ENCODE measurements at regions not wholly inside any gene's neighbourhood (a gene's known extent, or its start where the extent isn't known, plus 50 kb on each side); places are given as distances from the start of the nearest gene placed in this dataset.

DNA sequence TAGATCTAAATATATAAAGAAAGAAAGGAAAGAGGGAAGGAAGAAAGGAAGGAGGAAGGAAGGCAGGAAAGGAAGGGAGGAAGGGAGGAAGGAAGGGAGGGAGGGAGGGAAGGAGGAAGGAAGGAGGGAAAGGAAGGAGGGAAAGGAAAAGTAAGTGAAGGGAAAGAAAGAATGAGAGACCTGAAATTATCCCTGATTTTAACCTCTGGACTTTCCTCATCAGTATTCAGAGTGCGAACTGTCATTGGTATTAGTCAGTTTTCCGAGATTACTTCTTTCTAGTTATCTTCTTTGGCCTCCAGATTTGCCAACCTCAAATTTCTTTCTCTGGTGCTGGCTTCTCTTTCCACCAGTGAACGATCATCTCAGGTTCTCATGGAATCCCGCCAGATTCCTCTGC is 215.5 kb upstream of the FN1 start:
- ChIA-PET POLR2A (no interaction called here), CTCF (no interaction called here)
- no peak for DNase-seq (ENCODE audit: extremely low spot score)
- TF ChIP-seq ARNT (IDR thresholded peaks at IDR 0.05): no peak
- no peak for TF ChIP-seq FOXK2 (IDR thresholded peaks at IDR 0.05)

DNA sequence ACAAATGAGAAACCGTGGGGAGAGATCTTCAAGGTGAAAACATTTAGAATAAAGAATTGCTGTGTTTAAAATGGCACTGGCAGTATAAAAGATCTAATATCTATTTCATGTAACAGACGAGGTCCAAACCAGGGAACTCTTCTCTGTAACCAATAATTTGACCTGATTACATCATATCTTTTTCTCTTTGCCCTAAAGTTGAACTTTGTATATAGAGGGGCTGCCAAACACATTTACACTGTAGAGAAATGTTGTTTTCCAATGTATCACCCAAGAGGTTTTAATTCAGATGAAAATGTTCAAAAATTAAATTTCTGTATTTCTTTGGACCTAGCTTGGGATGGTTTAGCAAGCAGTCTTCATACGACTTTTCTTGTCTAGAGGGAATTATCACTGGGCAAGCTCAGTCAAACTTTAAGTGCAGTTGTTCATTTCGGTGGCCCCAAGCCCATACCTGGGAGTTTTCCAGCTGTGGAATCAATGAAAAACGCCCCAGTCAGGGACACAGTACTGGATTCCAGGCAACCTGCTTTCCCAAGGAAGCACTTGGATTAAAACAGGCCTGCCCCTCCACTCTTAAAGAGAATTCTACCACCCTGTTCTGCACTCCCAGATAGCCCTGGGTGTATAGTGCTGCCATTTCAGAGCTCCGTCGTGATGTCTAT is 208.5 kb upstream of the FN1 start:
- no peak for DNase-seq (ENCODE audit: extremely low spot score)
- ChIA-PET POLR2A (no interaction called here), CTCF (no interaction called here)
- no peak for TF ChIP-seq FOXK2 (IDR thresholded peaks at IDR 0.05)
- no peak for TF ChIP-seq SUZ12 (IDR thresholded peaks at IDR 0.05)
- no peak for TF ChIP-seq NFRKB (IDR thresholded peaks at IDR 0.05)
- TF ChIP-seq LEF1 (IDR thresholded peaks at IDR 0.05; ENCODE audit: borderline replicate concordance): no peak
- TF ChIP-seq SP1 (IDR thresholded peaks at IDR 0.05): no peak
- no peak for TF ChIP-seq FOXM1 (IDR thresholded peaks at IDR 0.05; ENCODE audit: borderline replicate concordance)
- TF ChIP-seq ELF4 (IDR thresholded peaks at IDR 0.05): no peak
- no peak for TF ChIP-seq BHLHE40 (IDR thresholded peaks at IDR 0.05; ENCODE audit: borderline replicate concordance)
- no peak for TF ChIP-seq FOXA1 (IDR thresholded peaks at IDR 0.05)
- TF ChIP-seq CTBP1 (IDR thresholded peaks at IDR 0.05; ENCODE audit: borderline replicate concordance): no peak
- no peak for TF ChIP-seq TARDBP (IDR thresholded peaks at IDR 0.05)
- TF ChIP-seq ARNT (IDR thresholded peaks at IDR 0.05): no peak
- TF ChIP-seq, protein P1, sequence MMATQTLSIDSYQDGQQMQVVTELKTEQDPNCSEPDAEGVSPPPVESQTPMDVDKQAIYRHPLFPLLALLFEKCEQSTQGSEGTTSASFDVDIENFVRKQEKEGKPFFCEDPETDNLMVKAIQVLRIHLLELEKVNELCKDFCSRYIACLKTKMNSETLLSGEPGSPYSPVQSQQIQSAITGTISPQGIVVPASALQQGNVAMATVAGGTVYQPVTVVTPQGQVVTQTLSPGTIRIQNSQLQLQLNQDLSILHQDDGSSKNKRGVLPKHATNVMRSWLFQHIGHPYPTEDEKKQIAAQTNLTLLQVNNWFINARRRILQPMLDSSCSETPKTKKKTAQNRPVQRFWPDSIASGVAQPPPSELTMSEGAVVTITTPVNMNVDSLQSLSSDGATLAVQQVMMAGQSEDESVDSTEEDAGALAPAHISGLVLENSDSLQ (IDR thresholded peaks at IDR 0.05): no peak
- TF ChIP-seq L3MBTL2 (conservative IDR thresholded peaks at IDR 0.05): no peak
- no peak for TF ChIP-seq HDGF (IDR thresholded peaks at IDR 0.05; ENCODE audit: borderline replicate concordance)
- TF ChIP-seq ZNF384 (IDR thresholded peaks at IDR 0.05): no peak

DNA sequence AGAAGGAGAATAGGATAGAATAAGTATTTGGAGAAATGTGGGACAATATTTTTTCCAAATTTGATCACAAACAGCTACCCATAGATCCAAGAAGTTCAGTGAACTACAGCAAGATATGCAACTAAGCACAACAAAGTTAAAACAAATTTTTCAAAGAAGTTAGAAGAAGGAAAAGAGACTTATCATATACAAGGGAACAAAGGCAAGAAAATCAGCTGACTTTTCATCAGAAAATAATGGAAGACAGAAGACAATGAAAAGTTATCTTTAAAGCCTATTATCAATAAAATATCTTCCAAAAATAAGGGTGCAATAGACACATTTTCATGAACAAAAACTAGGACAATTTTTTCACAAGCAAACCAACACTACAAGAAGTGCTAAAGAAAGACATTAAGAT is 202.8 kb upstream of the FN1 start:
- no peak for DNase-seq (ENCODE audit: extremely low spot score)
- CTCF ChIA-PET: no interaction called here
- POLR2A ChIA-PET: no interaction called here
- TF ChIP-seq SUZ12 (IDR thresholded peaks at IDR 0.05): no peak
- no peak for TF ChIP-seq FOXM1 (IDR thresholded peaks at IDR 0.05; ENCODE audit: borderline replicate concordance)

DNA sequence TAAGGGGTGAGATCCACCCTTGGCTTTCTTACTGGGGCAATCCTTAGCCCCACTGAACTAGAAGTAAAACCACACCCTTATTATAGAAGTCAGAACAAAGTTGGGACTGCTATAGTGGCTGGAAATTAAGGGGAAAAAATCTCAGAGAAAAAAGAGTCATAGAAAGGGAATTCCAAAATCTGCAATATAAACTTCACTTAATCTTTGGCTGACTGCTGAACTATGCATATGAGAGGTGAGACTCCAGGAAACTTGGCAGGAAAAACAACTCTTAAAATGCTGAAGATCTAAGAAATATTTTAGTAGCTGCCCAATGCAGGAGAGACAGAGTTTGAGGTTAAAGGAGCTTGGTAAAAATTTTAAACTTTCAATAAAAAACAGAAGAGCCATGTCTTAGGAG is 201.8 kb upstream of the FN1 start:
- CTCF ChIA-PET: no interaction called here
- TF ChIP-seq, protein P1 (IDR thresholded peaks at IDR 0.05): no peak
- TF ChIP-seq ELF4 (IDR thresholded peaks at IDR 0.05) (no peak), FOXM1 (IDR thresholded peaks at IDR 0.05; ENCODE audit: borderline replicate concordance) (no peak), LEF1 (IDR thresholded peaks at IDR 0.05; ENCODE audit: borderline replicate concordance) (no peak), ARNT (IDR thresholded peaks at IDR 0.05) (no peak), TARDBP (IDR thresholded peaks at IDR 0.05) (no peak), FOXK2 (IDR thresholded peaks at IDR 0.05) (no peak), CTBP1 (IDR thresholded peaks at IDR 0.05; ENCODE audit: borderline replicate concordance) (no peak), L3MBTL2 (conservative IDR thresholded peaks at IDR 0.05) (no peak), ZNF384 (IDR thresholded peaks at IDR 0.05) (no peak), BHLHE40 (IDR thresholded peaks at IDR 0.05; ENCODE audit: borderline replicate concordance) (no peak), SP1 (IDR thresholded peaks at IDR 0.05) (no peak), HDGF (IDR thresholded peaks at IDR 0.05; ENCODE audit: borderline replicate concordance) (no peak)
- DNase-seq (ENCODE audit: extremely low spot score): no peak
- POLR2A ChIA-PET: no interaction called here

DNA sequence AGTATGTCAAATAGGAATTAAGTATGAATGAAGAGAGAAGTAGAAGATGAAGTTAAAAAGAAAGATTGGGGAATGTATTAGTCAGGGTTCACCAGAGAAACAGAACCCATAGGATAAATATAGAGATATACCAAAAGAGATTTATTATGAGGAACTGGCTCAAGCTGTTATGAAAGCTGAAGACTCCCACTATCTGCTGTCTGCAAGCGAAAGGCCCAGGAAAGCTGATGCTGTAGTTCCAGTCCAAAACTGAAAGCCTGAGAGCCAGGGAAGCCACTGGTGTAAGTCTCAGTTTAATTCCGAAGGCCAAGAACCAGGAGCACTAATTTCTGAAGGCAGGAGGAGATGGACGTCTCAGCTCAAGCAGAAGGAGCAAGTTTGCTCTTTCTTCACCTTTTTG is 200.9 kb upstream of the FN1 start:
- CTCF ChIA-PET: no interaction called here
- TF ChIP-seq FOXK2 (IDR thresholded peaks at IDR 0.05) (no peak), LEF1 (IDR thresholded peaks at IDR 0.05; ENCODE audit: borderline replicate concordance) (no peak), CTBP1 (IDR thresholded peaks at IDR 0.05; ENCODE audit: borderline replicate concordance) (no peak), ZNF384 (IDR thresholded peaks at IDR 0.05) (no peak)
- POLR2A ChIA-PET: no interaction called here
- no peak for DNase-seq (ENCODE audit: extremely low spot score)

DNA sequence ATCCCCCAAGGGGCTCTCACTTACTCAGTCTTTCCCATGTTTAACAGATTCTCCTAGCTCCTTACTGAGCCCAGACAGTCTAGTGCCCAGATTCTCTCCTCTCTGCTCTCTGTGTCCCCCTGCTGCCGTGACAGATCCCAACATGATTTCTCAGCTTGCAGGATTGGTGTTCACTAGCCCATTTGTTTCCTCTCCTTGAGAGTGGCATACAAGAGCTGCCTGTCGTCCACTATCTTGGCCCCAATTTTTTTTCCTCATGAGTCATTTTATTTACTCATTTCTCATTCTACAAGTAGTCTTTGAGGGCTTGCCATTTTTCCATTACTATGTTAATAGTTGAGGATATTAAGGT is 199.9 kb upstream of the FN1 start:
- TF ChIP-seq FOXM1 (IDR thresholded peaks at IDR 0.05; ENCODE audit: borderline replicate concordance) (no peak), ZNF384 (IDR thresholded peaks at IDR 0.05) (no peak), L3MBTL2 (conservative IDR thresholded peaks at IDR 0.05) (no peak), BHLHE40 (IDR thresholded peaks at IDR 0.05; ENCODE audit: borderline replicate concordance) (no peak), TARDBP (IDR thresholded peaks at IDR 0.05) (no peak), FOXA1 (IDR thresholded peaks at IDR 0.05) (no peak), NFRKB (IDR thresholded peaks at IDR 0.05) (no peak)
- TF ChIP-seq, protein P1 (IDR thresholded peaks at IDR 0.05): no peak
- DNase-seq (ENCODE audit: extremely low spot score): no peak
- ChIA-PET CTCF (interaction anchor here (0.6 kb wide), 1 partner anchor 279 kb away, joined by 4 read pairs; no protein-coding TSS in a partner anchor), POLR2A (no interaction called here)

DNA sequence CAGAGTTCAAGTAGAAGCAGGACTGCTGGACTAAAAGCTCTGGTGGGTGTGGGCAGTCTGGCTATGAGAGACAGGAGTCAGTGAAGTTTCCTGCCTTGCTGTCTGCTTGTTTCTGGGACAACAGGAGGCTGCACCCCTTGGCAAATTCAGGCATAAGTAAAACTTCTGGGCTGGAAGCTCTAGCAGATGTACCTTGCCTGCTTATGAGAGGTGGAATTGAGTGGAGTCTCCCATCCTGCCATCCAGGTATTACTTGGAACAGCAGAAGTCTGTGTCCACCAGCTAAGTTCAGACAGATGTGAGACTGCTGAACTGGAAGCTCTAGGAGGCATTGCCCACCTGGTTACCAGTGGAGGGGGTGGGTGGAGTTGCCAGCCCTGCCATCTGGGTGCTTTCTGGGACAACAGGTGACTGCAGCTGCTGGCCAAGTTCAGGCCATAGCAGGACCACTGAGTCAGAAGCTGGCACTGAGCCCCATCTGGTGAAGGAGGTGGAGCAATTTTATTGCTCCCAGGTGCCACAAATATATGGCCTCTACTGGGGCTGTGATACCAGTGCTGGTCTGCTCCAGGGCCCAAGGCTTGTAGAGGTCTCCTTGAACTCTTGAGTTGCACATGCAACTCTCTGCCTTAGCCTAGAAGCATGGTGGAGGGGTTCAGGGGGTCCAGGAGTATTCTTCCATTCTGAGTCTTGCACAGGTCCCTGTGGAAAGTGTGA is 199.4 kb upstream of the FN1 start:
- POLR2A ChIA-PET: no interaction called here
- CTCF ChIA-PET: no interaction called here
- no peak for TF ChIP-seq ELF4 (IDR thresholded peaks at IDR 0.05)
- TF ChIP-seq FOXK2 (IDR thresholded peaks at IDR 0.05): no peak
- no peak for TF ChIP-seq CTBP1 (IDR thresholded peaks at IDR 0.05; ENCODE audit: borderline replicate concordance)
- no peak for TF ChIP-seq FOXM1 (IDR thresholded peaks at IDR 0.05; ENCODE audit: borderline replicate concordance)
- no peak for TF ChIP-seq L3MBTL2 (conservative IDR thresholded peaks at IDR 0.05)
- no peak for DNase-seq (ENCODE audit: extremely low spot score)

Data from HEK293T (cell line).